ENCODE measurements at regions not wholly inside any gene's neighbourhood (a gene's known extent, or its start where the extent isn't known, plus 50 kb on each side); places are given as distances from the start of the nearest gene placed in this dataset.
"Not testable (repeated sequence)": the region's sequence is repeated elsewhere in the genome, so short reads cannot be mapped to it uniquely, and the experiment has no call there.

GRCh38 chr5:19067741-19068140 lies 920.3 kb downstream of the CDH18 start:
- no peak for DNase-seq (ENCODE audit: low spot score)

- no peak for DNase-seq (ENCODE audit: low spot score)
These were observed 889.6 kb downstream of the CDH18 start for GRCh38 chr5:19098434-19098833.

- no peak for DNase-seq (ENCODE audit: low spot score)
These were observed 888.8 kb downstream of the CDH18 start for GRCh38 chr5:19099195-19099594.

GRCh38 chr5:19104948-19105347 lies 883.1 kb downstream of the CDH18 start:
- DNase-seq (ENCODE audit: low spot score): no peak

GRCh38 chr5:19122923-19123322 lies 865.1 kb downstream of the CDH18 start:
- no peak for DNase-seq (ENCODE audit: low spot score)

- no peak for DNase-seq (ENCODE audit: low spot score)
These were observed 861.9 kb downstream of the CDH18 start for GRCh38 chr5:19125956-19126713.

DNA sequence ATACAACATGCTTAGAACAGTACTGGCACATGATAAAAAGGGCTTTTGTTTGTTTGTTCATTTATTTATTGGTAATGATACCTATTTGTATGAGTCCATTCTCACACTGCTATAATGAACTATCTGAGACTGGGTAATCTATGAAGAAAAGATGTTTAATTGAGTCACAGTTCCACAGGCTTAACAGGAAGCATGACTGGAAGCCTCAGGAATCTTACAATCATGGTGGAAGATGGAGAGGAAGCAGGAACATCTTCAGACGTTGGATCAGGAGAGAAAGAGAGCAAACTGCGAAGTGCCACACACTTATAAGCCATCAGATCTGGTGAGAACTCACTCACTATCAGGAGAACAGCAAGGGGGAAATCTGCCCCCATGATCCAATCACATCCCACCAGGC lies 847.7 kb downstream of the CDH18 start:
- no peak for DNase-seq (ENCODE audit: low spot score)

GRCh38 chr5:19141937-19142524 lies 846.0 kb downstream of the CDH18 start:
- DNase-seq (ENCODE audit: low spot score): not testable (repeated sequence)

DNA sequence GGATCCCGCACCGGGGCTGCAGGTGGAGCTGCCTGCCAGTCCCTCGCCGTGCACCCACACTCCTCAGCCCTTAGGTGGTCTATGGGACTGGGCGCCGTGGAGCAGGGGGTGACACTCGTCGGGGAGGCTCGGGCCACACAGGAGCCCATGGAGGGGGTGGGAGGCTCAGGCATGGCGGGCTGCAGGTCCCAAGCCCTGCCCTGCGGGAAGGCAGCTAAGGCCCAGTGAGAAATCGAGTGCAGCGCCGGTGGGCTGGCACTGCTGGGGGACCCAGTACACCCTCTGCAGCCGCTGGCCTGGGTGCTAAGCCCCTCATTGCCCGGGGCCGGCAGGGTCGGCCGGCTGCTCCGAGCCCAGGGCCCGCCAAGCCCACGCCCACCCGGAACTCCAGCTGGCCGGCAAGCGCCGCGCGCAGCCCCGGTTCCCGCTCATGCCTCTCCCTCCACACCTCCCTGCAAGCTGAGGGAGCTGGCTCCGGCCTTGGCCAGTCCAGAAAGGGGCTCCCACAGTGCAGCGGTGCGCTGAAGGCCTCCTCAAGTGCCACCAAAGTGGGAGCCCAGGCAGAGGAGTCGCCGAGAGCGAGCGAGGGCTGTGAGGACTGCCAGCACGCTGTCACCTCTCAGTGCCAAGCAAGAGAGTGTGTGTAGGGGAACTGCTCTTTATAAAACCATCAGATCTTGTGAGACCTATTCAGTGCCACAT lies 845.1 kb downstream of the CDH18 start:
- DNase-seq (ENCODE audit: low spot score): not testable (repeated sequence)

DNA sequence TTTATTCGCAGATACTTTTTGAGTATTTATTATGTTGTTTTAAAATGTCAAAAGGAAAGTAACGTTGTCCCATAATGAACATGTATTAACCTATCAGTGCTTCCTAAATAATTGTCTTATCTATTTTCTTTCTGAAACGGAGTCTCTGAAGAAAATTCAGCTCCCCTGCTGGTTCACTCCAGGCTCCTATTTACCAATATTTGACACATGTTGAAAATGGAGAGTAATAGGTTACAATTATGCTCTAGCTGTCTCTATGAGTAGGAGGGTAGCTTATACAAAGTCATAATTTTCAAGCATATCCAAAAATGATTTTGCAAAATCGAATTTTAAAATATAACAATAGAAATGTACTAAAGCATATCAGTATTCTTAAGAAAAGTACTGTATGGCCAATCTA lies 844.1 kb downstream of the CDH18 start:
- DNase-seq (ENCODE audit: low spot score): no peak

- DNase-seq (ENCODE audit: low spot score): no peak
These were observed 818.6 kb downstream of the CDH18 start for GRCh38 chr5:19169426-19169825.

- DNase-seq (ENCODE audit: low spot score): no peak
These were observed 815.0 kb downstream of the CDH18 start for GRCh38 chr5:19172926-19173470.

- no peak for DNase-seq (ENCODE audit: low spot score)
These were observed 812.0 kb downstream of the CDH18 start for GRCh38 chr5:19175776-19176570.

GRCh38 chr5:19179571-19179970 lies 808.4 kb downstream of the CDH18 start:
- DNase-seq (ENCODE audit: low spot score): no peak

- DNase-seq (ENCODE audit: low spot score): no peak
These were observed 798.8 kb downstream of the CDH18 start for GRCh38 chr5:19189176-19189575.

- DNase-seq (ENCODE audit: low spot score): no peak
These were observed 794.4 kb downstream of the CDH18 start for GRCh38 chr5:19193631-19194030.

DNA sequence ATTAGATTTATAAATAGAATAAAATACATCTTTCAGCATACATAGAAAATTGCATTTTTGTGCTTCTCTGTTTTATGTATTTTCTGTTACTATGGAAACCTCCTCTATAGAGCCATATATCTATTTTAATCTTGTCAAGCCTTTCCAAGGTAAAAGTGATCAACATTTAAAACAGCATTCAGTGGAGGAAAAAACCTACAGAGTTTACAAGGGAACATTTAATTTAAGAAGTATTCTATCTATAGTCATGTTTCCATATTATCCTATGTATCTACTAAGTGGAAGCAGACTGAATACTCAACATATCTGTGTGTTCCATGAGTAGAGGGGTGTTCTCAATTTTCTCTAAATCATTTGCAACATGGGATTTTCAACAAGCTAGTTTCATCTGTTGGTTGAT lies 791.4 kb downstream of the CDH18 start:
- no peak for DNase-seq (ENCODE audit: low spot score)

GRCh38 chr5:19200251-19200650 lies 787.7 kb downstream of the CDH18 start:
- DNase-seq (ENCODE audit: low spot score): no peak

- no peak for DNase-seq (ENCODE audit: low spot score)
These were observed 779.6 kb downstream of the CDH18 start for GRCh38 chr5:19208397-19208796.

DNA sequence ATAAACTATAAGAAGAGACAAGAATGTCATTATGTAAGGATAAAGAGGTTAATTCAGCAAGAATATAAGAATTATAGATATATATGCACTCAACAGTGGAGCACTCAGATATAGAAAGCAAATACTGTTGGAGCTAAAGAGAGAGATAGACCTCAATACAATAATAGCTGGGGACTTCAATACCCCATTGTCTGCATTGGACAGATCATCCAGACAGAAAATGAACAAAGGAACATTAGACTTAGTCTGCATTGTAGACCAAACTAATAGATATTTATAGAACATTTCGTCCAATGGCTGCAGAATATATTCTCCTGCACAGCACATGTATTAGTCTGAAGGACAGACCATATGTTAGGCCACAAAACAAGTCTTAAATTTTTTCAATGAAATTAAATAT lies 777.1 kb downstream of the CDH18 start:
- no peak for DNase-seq (ENCODE audit: low spot score)

- DNase-seq (ENCODE audit: low spot score): no peak
These were observed 758.7 kb downstream of the CDH18 start for GRCh38 chr5:19229179-19229835.

GRCh38 chr5:19233573-19233972 lies 754.4 kb downstream of the CDH18 start:
- DNase-seq (ENCODE audit: low spot score): no peak

Data from CD4-positive, alpha-beta T cell treated with Interleukin-6 at 100 ng/mL for 8 hours (primary cell).